Neural cell (in vitro differentiated cells): ENCODE measurements at regions not wholly inside any gene's neighbourhood (a gene's known extent, or its start where the extent isn't known, plus 50 kb on each side); places are given as distances from the start of the nearest gene placed in this dataset.

ENCODE experiments used
- EZH2 ChIP-seq: fragments of 200-600, 300-800 bp; shearing (Covaris generic), sonication (generic); IDR thresholded peaks from 2 replicates; pipeline ENCODE4 v1.6.1; 2014; ENCODE audit warnings: antibody characterized with exemption, low read length, borderline replicate concordance, mild to moderate bottlenecking; ENCODE audit not compliant: insufficient read depth, poor library complexity, severe bottlenecking
- REST ChIP-seq: IDR thresholded peaks from 2 replicates; pipeline ENCODE4 v1.6.1; 2012; ENCODE audit warnings: borderline replicate concordance
- TF ChIP-seq, protein P1 (sequence below): fragments of 450-650 bp; IDR thresholded peaks from 2 replicates; pipeline ENCODE4 v1.5.1; 2014; ENCODE audit warnings: antibody characterized with exemption, mild to moderate bottlenecking, moderate library complexity; ENCODE audit not compliant: poor library complexity, severe bottlenecking

GRCh38 chr7:108875139-108875538 is 305.5 kb downstream of the DNAJB9 start:
- TF ChIP-seq REST (no peak), EZH2 (no peak)
- TF ChIP-seq, protein P1, sequence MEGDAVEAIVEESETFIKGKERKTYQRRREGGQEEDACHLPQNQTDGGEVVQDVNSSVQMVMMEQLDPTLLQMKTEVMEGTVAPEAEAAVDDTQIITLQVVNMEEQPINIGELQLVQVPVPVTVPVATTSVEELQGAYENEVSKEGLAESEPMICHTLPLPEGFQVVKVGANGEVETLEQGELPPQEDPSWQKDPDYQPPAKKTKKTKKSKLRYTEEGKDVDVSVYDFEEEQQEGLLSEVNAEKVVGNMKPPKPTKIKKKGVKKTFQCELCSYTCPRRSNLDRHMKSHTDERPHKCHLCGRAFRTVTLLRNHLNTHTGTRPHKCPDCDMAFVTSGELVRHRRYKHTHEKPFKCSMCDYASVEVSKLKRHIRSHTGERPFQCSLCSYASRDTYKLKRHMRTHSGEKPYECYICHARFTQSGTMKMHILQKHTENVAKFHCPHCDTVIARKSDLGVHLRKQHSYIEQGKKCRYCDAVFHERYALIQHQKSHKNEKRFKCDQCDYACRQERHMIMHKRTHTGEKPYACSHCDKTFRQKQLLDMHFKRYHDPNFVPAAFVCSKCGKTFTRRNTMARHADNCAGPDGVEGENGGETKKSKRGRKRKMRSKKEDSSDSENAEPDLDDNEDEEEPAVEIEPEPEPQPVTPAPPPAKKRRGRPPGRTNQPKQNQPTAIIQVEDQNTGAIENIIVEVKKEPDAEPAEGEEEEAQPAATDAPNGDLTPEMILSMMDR, result no peak
